ENCODE measurements at regions not wholly inside any gene's neighbourhood (a gene's known extent, or its start where the extent isn't known, plus 50 kb on each side); places are given as distances from the start of the nearest gene placed in this dataset.

DNA sequence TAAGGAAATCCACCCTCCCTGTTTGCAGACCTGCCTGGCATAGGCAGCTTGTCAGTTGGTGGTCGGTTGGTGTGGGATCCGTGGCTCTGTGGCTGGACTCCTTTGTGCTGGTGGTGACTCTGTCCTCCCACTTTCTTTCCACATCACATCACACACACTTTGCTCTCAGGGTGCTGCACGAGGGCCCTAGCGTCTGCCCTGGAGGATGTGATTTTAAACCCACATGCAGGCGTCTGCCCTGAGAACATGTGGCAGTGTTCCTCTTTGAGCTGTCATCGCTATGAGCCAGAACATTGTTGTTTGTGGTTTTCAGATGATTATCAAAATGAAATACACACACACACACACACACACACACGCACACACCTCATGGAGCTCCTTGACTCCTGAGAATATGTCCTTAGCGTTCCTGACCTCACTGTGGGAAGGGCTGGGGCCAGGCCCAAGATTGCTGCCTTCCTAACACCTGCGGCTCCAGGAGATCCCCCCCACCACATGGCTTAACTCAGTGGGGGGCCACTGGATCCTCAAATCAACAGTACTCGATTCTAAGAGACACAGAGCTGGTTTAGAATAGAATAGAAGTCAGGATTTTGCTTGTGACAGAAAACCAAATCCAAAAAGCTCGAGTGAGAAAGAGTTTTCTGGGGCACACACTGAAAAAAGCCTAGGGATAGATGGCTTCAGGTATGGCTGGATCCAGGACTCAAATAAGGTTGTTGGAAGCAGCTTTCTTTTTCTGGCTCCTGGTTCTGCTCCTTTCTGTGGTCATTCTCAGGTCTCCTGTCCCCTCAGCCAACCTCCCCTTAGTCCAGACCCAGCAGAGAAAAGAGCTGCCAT is 54.8 kb downstream of the RTP5 start:
- DNase-seq (ENCODE audit: extremely low spot score, insufficient read length, low read depth), result no peak
- no peak for FAIRE-seq

DNA sequence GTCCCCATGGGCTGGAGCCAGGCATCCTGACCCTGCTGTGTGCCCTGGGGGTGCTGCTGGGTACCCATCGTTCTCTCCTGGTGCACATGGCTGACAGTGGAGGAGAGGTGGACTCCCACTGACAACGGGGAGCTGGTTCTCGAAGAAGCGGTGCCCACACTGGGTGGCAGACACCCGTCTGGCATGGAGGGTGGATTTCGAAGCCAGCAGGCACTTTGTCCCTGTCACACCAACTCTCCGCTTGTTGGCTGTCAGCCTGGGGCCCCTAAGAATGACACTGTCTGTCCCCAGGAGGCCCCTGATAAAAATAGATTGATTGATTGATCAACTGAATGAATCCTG is 55.4 kb downstream of the RTP5 start:
- DNase-seq (ENCODE audit: extremely low spot score, insufficient read length, low read depth) (no peak), FAIRE-seq (no peak)

DNA sequence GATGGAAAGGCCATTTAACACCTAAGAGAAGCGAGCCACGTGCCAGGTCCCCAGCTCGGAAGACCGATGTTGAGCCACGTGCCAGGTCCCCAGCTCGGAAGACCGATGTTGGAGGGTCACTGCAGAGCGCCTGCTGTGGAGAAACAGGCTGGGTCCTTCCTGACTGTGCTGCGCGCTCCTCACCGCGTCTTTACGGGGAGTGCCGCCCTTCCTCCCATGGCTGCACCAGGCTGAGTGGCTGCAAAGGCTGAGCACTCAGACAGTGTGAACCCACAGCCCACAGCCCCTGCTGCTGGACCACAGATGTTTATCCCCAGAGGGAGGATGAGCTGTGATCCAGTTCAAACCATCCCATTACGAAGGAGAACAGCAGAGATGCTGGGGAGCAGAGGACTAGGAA is 55.7 kb downstream of the RTP5 start:
- DNase-seq (ENCODE audit: extremely low spot score, insufficient read length, low read depth), result no peak
- no peak for FAIRE-seq

DNA sequence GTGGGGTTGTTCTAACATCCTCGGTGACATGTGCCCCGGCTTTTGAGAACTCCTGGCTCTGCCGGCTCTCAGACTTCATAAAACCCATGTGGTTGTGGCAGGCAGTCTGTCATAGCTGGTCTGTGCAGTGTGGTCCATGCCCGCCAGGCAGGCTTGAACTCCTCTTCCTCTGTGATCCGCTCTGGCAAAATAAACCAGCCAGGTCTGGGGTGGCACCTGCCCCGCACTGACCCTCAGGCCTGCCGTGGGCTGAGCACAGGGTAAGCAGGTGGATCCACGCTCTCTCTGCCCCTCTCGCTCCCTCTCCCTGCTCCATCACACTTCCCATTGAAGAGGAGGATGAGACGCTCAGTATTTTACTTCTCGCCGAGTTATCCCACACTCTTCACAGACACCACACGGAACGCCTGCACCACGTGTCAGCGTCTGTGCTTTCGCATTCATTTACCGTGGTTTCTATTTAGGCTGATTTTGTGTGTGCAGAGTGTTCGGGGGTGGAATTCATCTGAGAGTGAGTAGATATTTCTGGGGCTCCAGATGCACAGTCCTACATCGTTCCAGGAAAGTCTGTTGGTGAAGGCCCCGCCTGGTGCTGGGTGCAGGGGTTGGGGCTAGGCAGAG is 56.4 kb downstream of the RTP5 start:
- FAIRE-seq (no peak), DNase-seq (ENCODE audit: extremely low spot score, insufficient read length, low read depth) (no peak)

DNA sequence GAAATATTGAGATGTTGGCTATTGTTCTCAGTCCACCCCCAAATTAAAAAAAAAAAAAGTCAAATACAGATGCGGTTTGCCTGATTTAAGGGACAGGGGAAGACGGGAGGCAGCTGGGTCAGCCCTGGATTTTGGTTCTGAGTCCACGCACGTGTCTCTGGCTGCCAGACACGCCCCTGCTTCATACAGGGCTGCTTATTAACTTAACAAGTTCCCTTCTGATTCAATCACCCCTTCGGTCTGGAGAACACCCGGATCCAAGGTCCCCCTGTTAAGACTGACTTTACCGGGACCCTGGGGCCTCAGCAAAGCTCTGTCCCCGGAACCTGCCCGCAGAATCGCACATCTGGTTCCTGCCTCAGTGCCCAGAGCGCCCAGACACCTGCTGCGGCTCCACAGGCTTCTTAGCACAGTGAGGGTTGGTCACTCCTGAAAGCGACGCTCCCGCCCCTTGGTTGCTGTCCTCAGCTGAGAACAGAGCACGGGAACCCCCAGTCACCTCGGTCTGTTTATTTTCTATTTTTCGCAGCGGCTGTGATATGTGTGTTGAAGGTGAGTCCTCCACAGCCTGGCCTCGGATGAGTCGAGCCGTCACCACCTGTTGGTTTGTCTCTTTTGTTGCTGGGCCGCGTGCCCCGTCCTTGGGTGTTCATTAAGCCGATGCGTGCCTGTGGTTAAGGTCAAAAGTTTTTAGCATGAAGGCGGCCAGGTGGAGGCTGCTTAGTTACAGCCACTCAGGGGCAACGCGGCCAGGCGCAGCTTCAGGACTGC is 57.2 kb downstream of the RTP5 start:
- FAIRE-seq (no peak), DNase-seq (ENCODE audit: extremely low spot score, insufficient read length, low read depth) (no peak)

DNA sequence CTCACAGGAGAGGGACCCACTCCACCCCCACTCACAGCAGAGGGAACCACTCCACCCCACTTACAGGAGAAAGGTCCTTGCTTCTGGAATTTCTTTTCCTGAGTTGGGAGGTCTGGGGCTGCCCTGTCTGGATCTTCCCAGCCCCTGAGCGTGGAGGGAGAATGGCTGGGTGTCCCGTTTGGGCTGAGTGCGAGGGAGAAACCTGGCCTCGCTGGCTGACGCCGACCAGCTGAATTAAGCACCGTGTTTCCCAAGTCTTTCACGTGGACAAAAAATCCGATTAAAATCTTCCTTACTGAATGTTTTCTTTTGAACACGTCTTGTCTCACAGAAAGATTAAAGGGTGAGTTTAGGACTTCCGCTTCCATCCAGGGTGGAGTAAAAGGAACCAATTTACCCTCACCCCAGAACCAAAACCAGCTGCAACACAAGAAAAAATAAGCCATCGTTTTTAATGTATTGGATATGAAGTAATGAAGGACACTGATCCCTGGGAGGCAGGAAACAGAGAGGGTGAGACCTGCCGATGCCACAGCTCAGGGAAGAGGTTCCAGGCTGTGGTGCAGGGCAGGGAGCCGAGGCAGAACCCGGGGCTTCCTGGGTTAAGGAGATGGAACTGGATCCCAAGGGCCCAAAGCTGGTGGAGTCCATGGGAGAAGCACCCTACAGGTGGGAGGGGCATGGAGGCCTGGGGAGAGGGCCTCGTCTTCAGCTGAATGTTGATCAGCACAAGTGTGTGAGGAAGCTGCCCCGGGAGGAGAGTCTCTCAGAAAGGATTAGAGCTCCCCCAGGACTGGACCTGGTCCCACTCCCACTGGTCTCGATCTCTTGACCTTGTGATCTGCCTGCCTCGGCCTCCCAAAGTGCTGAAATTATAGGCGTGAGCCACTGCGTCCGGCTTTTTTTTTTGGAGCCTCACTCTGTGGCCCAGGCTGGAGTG is 60.3 kb downstream of the RTP5 start:
- no peak for FAIRE-seq

DNA sequence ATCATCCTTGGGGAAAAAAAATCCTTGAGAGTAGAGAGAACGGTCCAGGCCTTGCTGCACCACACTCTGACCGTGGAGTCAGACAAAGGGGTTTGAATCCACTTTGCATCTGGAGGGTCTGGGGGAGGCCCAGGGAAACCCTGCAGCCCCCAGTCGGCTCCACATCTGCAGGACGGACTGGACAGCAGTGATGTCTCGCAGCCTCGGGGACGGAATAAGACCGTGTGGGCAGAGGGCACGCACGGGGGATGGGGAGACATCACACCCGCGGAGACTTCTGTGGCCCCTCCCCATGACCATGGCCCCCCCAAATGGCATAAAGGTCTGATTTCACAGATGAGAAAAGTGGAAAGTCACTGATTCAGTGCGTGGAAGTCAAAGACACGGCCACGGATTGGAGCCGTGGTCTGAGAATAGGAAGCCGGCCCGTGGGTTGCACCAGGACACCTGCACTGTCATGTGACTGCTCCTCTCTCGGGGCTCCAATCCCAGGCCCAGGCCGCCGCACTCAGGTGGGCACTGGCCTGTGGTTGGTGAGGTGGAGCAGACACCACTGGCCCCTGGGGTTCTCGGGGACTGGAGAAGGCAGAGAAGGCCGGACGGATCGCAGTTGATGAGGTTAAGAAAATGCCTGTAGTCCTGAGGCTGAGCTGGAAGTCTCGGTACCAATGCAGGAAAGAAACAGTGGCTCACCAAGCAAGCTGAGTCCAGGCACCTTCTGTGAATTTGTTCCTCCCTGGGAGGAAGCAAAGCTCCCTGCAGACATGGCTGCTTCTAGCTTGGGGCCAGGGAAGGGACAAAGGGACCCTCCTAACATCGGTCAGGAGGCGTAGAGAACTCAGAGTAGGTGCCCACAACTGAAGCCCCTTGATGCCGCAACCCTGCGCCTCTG is 61.8 kb downstream of the RTP5 start:
- no peak for FAIRE-seq
- DNase-seq (ENCODE audit: extremely low spot score, insufficient read length, low read depth), result no peak

More for the DNA sequence above, 60.3 kb downstream of the RTP5 start:
- DNase-seq (ENCODE audit: extremely low spot score, insufficient read length, low read depth), result no peak

DNA sequence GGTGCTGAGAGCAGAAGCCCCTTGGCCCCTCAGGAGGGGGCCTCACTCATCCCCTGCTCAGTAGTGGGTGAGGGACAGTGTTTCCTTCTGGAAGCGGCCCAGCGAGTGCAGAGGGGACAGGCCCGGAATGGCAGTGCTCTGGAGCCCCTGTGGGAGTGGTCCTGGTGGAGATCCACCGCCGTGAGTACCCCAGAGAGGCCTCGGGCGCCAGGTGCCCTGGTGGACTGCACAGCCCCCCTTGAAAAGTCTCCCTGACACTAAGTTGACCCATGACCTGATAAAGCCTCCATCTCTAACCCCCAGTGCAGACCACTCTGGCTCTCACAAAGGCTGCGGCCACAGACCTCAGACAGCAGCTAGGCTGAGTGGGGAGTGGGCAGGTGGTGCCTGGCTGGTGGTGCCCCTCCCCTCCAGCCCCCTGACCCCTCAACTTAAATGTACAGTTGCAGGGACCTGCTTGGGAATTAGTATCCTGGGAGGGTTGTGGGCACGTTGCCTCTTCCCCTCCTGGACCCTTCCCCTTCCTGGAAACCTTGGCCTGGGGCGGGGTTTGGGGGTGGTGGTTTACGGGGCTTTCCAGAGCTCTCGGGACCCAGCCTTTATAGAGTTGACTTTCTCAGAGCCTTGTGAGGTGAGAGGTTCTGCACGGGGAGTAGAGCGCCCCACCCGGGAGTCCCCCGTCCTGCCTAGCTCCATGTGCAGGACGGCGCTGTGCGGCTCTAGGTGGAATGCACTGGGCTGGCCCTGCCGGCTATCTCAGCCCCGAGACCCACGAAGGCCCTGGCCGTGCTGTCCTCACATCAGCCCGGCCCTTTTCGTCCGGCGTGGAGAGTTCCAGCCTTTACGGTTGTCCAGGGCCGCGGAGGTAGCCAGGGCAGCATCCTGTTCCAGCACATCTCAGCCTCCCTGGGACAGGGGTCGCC is 62.7 kb downstream of the RTP5 start:
- FAIRE-seq, result no peak
- no peak for DNase-seq (ENCODE audit: extremely low spot score, insufficient read length, low read depth)

DNA sequence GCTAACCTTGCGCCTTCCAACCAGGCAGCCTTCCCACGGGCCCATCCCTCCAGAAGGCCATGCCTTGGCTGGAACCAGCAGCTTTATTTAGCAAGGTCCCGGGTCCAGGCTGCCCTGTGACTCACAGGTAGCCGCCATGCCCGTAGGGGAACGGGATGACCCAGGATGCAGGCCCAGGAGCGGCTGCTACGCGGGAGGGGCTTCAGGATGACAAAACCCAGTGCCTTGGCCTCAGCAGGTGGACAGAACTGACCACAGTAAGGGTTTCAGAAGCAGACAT is 63.3 kb downstream of the RTP5 start:
- FAIRE-seq (no peak), DNase-seq (ENCODE audit: extremely low spot score, insufficient read length, low read depth) (no peak)

DNA sequence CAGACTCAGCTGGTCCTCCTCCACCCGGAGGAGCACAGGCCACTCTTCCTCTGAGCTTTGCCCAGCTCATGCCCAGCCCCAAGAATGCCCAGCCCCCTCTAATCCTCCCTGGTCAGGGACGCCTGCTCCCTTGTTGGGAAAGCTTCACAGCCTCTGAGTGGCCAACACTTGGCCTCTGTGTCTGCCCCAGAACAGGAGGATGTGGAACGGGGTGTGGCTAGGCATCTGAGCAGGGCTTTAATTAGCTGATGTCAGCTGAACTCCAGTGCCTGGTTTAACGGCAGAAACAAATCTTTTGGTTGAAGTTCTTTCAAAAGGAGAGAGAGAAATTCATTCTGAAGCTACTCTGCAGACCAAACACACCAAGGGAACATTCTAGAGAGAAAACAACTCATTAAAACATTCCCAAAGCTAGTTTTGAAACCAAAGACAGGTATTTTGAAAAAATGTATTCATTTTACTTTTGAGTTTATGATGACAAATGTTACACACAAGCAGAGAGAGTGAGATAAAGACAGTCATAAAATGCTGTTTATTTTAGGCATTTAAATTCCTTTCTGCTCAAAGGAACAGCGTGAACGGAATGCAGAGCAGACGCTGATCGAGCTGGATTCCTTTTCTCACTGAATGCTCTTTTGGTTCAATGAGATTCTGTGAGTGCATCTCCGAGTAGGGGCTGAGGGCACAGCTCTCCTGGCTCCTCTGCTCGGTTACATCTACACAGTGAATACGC is 63.8 kb downstream of the RTP5 start:
- DNase-seq (ENCODE audit: extremely low spot score, insufficient read length, low read depth), result no peak
- no peak for FAIRE-seq

DNA sequence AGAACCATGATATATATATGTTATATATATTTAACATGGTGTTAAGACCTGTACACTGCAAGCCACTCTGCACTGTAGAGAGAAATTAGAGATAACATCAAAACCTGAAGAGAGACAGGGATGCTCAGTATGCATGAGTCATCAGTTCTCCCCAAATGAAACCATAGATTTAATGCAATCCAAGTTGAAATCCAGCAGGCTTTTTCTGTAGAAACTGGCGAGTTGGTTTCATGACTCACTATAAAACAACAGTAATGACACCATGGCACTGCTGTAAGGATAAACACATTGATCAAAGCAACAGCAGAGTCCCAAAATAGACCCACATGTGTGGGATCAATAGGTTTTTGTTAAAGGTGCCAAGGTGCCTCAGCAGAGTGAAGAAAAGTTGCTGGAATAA is 65.8 kb downstream of the RTP5 start:
- FAIRE-seq (no peak), DNase-seq (ENCODE audit: extremely low spot score, insufficient read length, low read depth) (no peak)

DNA sequence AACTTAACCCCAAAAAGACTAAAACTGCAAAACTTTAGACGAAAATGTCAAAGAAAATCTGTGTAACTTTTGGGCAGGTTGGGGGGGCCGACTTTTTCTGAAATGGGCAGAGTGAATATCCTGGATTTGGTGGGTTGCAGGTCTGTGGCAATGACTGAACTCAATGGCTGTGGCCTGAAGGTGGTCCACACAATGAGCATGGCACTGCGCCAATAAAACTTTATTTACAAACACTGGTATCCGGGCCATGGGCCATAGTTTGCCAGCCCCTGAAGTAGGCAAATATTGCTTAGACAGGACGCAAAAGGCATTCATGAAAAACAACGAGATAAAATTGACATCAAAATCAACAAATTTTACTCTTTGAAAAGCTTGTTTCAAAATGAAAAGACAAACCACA is 66.2 kb downstream of the RTP5 start:
- no peak for FAIRE-seq
- no peak for DNase-seq (ENCODE audit: extremely low spot score, insufficient read length, low read depth)

DNA sequence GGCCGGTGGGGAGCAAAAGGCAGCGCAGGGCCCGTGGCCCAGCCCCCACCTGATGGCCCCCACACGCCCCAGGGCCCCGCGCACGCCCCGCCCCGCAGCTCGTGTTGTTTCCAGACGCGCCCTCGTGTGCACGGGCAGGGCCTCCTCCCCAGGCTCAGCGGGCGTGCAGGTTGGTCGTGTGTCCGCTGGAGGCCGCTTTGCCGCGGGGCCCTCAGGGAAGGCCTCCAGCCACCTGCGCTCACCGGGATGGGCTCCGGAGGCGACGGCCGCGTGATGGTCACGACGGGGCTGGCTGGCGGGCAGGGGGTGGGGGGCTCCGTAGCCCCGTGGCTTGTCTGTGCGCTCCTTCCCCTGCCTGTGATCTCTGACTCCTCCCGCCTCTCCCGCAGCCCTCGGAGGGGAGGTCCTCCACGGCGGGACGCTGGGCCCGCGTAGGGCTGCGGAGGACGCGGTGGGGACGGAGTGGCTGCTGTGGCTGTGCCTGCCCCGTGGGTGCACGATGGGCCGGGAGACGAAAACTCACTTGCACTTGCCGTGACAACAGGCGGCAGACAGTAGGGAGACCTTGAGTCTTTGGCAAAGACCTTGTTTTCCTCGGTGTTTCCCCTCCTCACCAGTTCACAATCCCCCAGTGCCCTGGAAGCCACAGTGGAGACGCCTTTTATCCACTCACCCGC is 67.1 kb downstream of the RTP5 start:
- FAIRE-seq (no peak), DNase-seq (ENCODE audit: extremely low spot score, insufficient read length, low read depth) (no peak)

DNA sequence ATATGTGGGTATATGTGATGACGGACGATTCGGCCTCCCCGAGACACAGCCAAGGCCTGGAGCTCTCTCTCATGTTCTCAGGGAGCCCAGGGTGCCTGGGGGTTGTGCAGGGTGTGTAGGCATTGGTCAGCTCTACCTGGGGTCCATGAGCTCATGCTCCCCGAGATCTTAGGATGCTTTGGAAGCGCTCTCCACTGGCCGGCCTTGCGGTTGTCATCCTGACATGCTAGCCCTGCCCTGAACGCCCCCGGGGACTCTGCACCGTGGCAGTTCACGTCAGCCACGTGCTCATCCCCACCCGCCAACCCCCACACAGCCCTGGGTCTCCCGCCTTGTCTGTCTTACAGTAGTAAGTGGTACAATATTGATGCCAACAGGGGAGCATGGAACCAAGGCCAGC is 67.8 kb downstream of the RTP5 start:
- DNase-seq (ENCODE audit: extremely low spot score, insufficient read length, low read depth) (no peak), FAIRE-seq (no peak)

DNA sequence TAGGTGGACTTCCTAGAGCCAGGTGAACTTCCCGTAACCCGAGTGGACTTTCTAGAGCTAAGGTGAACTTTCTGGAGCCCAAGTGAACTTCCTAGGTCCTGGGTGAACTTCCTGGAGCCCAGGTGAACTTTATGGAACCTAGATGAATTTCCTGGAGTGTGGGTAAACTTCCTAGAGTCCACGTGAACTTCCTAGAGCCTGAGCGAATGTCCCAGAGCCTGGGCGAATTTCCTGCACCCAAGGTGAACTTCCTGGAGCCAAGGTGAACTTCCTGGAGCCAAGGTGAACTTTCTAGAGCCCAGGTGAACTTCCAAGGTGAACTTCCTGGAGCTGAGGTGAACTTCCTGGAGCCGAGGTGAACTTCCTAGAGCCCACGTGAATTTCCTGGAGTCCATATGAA is 70.0 kb downstream of the RTP5 start:
- FAIRE-seq (no peak), DNase-seq (ENCODE audit: extremely low spot score, insufficient read length, low read depth) (no peak)

DNA sequence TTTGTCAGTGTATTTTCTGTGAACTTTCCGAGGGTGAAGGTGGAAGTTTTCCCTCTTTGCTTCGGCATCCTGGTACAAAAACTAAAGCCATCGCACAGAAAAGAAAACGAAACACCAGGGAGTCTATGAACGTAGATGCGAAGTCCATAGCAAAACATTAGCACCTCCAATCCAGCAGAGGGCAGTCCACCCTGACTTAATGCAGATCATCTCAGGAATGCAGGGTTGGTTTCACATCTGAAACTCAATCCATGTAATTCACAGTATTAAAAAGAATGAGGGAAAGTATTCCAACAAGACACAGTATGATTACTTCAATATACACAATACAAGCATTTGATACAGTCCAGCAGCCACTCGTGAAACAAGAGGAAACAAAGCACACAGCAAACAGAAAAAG is 70.8 kb downstream of the RTP5 start:
- DNase-seq (ENCODE audit: extremely low spot score, insufficient read length, low read depth) (no peak), FAIRE-seq (peak; percentile 41)

DNA sequence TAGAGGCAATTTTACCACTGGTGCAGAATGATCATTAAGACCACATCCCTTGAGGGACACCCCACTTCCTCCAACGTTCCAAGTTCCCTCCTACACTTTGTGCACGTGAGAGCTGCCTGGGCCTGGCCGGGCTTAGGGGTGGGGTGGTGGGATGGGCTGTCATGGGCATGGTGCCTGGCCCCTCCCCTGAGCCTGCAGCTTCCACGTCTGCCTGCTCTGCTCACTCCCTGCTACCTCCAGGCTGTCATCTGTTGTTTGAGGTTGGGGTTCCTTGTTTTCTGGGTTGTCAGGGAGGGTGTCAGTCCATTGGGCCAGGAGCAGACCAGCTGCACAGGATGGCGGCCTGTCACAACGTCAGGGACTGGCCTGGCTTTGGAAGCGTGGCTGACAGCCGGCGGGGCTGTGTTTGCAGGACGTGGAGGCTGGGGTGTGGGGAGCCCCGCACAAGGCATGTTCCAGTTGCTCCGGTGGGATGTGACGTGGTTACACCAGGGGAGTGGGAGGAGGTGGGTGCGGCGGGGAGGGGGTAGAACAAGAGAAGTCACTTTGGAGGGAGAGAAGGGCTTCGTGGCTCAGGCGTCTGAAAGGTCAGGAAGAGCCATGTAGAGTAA is 72.3 kb downstream of the RTP5 start:
- FAIRE-seq (no peak), DNase-seq (ENCODE audit: extremely low spot score, insufficient read length, low read depth) (no peak)

Data from GM18507 (cell line).